T-cell (primary cell): ENCODE measurements at regions not wholly inside any gene's neighbourhood (a gene's known extent, or its start where the extent isn't known, plus 50 kb on each side); places are given as distances from the start of the nearest gene placed in this dataset.

Experiments
- ATAC-seq, 4 experiments: fragments of 200-7000 bp in 3 of 4; fragments of 150-1000 bp in 1 of 4; cut with Tn5 transposase; replicated peaks in 1 of 4; 1 replicate in 3 of 4; 2 replicates in 1 of 4; pipeline ENCODE4 v1.10.0; 2021; ENCODE audit warnings: moderate library complexity in 3 of 4, mild to moderate bottlenecking in 2 of 4, moderate number of reproducible peaks in 1 of 4
- CTCF ChIA-PET, 2 donors: fragments of 300-600 bp; sonication (Branson Sonifier 250); formaldehyde crosslinking; loops; one replicate each; lab custom pipeline; 2022; ENCODE audit warnings: antibody characterized with exemption in 2 of 2; lab: Charles Lee
- POLR2A ChIA-PET, 2 donors: fragments of 300-600 bp; sonication (Branson Sonifier 250); formaldehyde crosslinking; loops; one replicate each; lab custom pipeline; 2022; ENCODE audit warnings: antibody characterized with exemption in 2 of 2; lab: Charles Lee
- DNase-seq, 35 experiments: peaks; one replicate each; pipeline versions ENCODE4 v3.0.0 to v3.0.0-alpha.2; 2013 to 2023
- H3K27ac ChIP-seq: one replicate; pipeline ENCODE4 v1.5.1; 2013; ENCODE audit warnings: low read length
- H3K27me3 ChIP-seq, 2 experiments: replicated peaks in 1 of 2; 1 replicate in 1 of 2; 2 replicates in 1 of 2; pipeline versions ENCODE4 v1.6.1 to v1.7.0; 2013; ENCODE audit warnings: low read length in 1 of 2, mixed read lengths in 1 of 2; ENCODE audit not compliant: control insufficient read depth in 2 of 2, insufficient read depth in 2 of 2; ENCODE audit errors: extremely low read depth in 1 of 2
- H3K36me3 ChIP-seq, 2 donors: 1 replicate in 1 of 2; 2 replicates in 1 of 2; pipeline versions ENCODE4 v1.6.1 to v1.7.0; 2013; ENCODE audit warnings: low read length in 1 of 2; ENCODE audit not compliant: control insufficient read depth in 2 of 2, insufficient read depth in 1 of 2; ENCODE audit errors: extremely low read depth in 1 of 2
- H3K4me1 ChIP-seq, 2 experiments: 1 replicate in 1 of 2; 2 replicates in 1 of 2; pipeline versions ENCODE4 v1.6.1 to v1.7.0; 2013; ENCODE audit warnings: low read length in 2 of 2, mixed read lengths in 1 of 2; ENCODE audit not compliant: insufficient read depth in 2 of 2, control insufficient read depth in 1 of 2; ENCODE audit errors: extremely low read depth in 1 of 2
- H3K4me3 ChIP-seq, 2 donors: 1 replicate in 1 of 2; 2 replicates in 1 of 2; pipeline versions ENCODE4 v1.5.1 to v1.7.0; 2013; ENCODE audit warnings: mild to moderate bottlenecking in 2 of 2, low read length in 1 of 2, moderate library complexity in 1 of 2; ENCODE audit not compliant: control insufficient read depth in 1 of 2; ENCODE audit errors: extremely low read depth in 1 of 2
- H3K9me3 ChIP-seq: 2 replicates; pipeline ENCODE4 v1.7.0; 2013
- H3K27ac Mint-ChIP-seq, 2 donors: one replicate each; pipeline ENCODE4 v1.8.0; 2020 to 2021; ENCODE audit warnings: mild to moderate bottlenecking in 2 of 2, mixed read lengths in 2 of 2
- H3K27me3 Mint-ChIP-seq, 2 donors: one replicate each; pipeline ENCODE4 v1.8.0; 2021 to 2022; ENCODE audit warnings: mixed read lengths in 2 of 2
- H3K36me3 Mint-ChIP-seq: one replicate; pipeline ENCODE4 v1.8.0; 2021; ENCODE audit warnings: mixed read lengths
- H3K4me1 Mint-ChIP-seq, 3 donors: one replicate each; pipeline ENCODE4 v1.8.0; 2020 to 2022; ENCODE audit warnings: mixed read lengths in 3 of 3, mild to moderate bottlenecking in 1 of 3
- H3K4me3 Mint-ChIP-seq, 3 donors: one replicate each; pipeline ENCODE4 v1.8.0; 2020 to 2022; ENCODE audit warnings: mild to moderate bottlenecking in 3 of 3, mixed read lengths in 3 of 3, moderate library complexity in 3 of 3
- H3K9me3 Mint-ChIP-seq, 3 donors: one replicate each; pipeline ENCODE4 v1.8.0; 2020 to 2022; ENCODE audit warnings: mixed read lengths in 3 of 3
- WGBS: methylation state at CpG from one replicate; pipeline ENCODE4 v1.1.5; 2013; ENCODE audit warnings: missing lambda C conversion rate; ENCODE audit not compliant: insufficient coverage; 5-methylcytosine and 5-hydroxymethylcytosine counted together

DNA sequence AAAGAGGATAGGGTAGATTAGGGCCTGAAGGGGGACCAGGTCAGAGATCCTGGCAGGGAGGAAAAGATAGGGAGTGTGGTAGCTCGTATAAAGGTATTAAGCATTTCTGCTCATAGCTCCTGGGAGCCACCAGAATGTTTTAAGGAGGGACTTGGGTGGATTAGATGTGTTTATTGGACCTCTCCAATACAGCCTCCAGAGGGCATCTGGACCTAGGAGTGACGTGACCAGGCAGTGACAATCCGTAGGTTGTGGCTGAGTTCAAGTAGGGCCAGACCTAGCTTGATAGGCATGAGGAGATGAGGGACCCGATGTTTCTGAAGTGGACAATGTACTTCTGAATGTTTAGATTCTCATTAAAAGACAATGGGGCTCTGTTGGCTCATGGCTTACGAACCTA, 435.2 kb downstream of the MCTP2 start:
- POLR2A ChIA-PET: no interaction called here
- H3K4me1 Mint-ChIP-seq: no peaks in the 10 kb centered on the region
- DNase-seq (no peak), ATAC-seq (no peak)
- Histone ChIP-seq H3K4me1 (no peaks in the 10 kb centered on the region), H3K27ac (no peak overlapping the region), H3K27me3 (peaks cover 4 to 5% of the 10 kb centered on the region in 2 experiments), H3K9me3 (no peaks in the 10 kb centered on the region), H3K4me3 (no peak overlapping the region), H3K36me3 (no peaks in the 10 kb centered on the region)
- no peak overlapping the region for H3K4me3 Mint-ChIP-seq
- H3K27me3 Mint-ChIP-seq: peaks cover 29 to 52% of the 10 kb centered on the region in 2 donors
- CTCF ChIA-PET: no interaction called here
- no peaks in the 10 kb centered on the region for H3K9me3 Mint-ChIP-seq
- H3K36me3 Mint-ChIP-seq: no peaks in the 10 kb centered on the region
- 57% methylated on average over 4 of the region's 5 CpGs for WGBS
- no peak overlapping the region for H3K27ac Mint-ChIP-seq

GRCh38 chr15:94667109-94667508, 435.7 kb downstream of the MCTP2 start:
- H3K4me1 ChIP-seq: no peaks in the 10 kb centered on the region
- no peak overlapping the region for H3K4me3 Mint-ChIP-seq
- no peaks in the 10 kb centered on the region for H3K9me3 Mint-ChIP-seq
- no peaks in the 10 kb centered on the region for H3K36me3 ChIP-seq
- H3K27me3 Mint-ChIP-seq: peaks cover 29 to 52% of the 10 kb centered on the region in 2 donors
- H3K4me3 ChIP-seq: no peak overlapping the region
- WGBS: 56% methylated on average over 5 of the region's 5 CpGs
- no peaks in the 10 kb centered on the region for H3K4me1 Mint-ChIP-seq
- H3K27ac Mint-ChIP-seq: no peak overlapping the region
- DNase-seq: no peak
- no peaks in the 10 kb centered on the region for H3K9me3 ChIP-seq
- no peak overlapping the region for H3K27ac ChIP-seq
- no peaks in the 10 kb centered on the region for H3K36me3 Mint-ChIP-seq
- no peak for ATAC-seq
- ChIA-PET POLR2A (no interaction called here), CTCF (no interaction called here)
- peaks cover 4 to 5% of the 10 kb centered on the region in 2 experiments for H3K27me3 ChIP-seq

GRCh38 chr15:94670438-94671034, 439.2 kb downstream of the MCTP2 start:
- ChIA-PET CTCF (interaction anchor here in 1 of 2 donors (0.6 kb wide), 1 partner anchor 607 kb away, joined by 4 read pairs; no protein-coding TSS in a partner anchor), POLR2A (no interaction called here)
- Histone ChIP-seq H3K4me3 (no peak overlapping the region), H3K36me3 (no peaks in the 10 kb centered on the region), H3K27ac (no peak overlapping the region), H3K27me3 (peaks cover 4 to 11% of the 10 kb centered on the region in 2 experiments), H3K9me3 (no peaks in the 10 kb centered on the region), H3K4me1 (no peaks in the 10 kb centered on the region)
- no peaks in the 10 kb centered on the region for H3K9me3 Mint-ChIP-seq
- peaks cover 21 to 34% of the 10 kb centered on the region in 2 donors for H3K27me3 Mint-ChIP-seq
- H3K27ac Mint-ChIP-seq: no peak overlapping the region
- no peaks in the 10 kb centered on the region for H3K36me3 Mint-ChIP-seq
- no CpG with 5 or more reads among the region's 3 CpGs for WGBS
- DNase-seq (peak in 1 of 35 experiments; percentile 40), ATAC-seq (no peak)
- no peak overlapping the region for H3K4me3 Mint-ChIP-seq
- H3K4me1 Mint-ChIP-seq: no peaks in the 10 kb centered on the region

DNA sequence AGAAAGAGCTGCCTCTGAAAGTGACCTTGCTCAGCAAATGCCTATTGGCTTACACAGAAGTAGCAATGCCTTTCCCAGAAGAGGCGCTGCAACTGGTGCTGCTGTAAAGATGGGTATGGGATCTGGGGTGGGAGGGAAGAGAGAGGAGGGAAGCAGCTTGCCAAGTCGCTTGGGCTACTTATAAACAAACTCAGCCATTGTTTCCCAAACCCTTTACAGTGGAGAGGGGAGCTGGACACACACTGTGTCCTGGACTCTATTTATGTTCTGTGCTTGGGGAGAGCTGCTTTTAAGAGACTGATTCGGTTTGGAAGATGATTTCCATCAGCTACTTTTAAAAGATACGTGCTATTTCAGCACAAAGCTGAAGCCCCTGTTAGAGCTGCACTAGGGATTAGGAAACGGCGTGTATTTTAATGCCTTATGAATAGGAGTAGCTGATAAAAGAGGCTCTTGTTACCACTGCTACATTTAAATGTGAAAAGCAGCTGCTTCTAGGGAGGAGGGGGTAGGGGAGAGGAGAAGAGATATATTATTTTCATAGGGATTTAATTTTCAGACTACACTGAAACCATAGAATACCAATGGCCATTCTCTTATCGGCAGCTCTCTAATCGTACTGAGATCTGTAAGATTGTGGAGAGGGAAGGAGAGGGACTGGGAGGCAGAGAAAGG, 440.6 kb downstream of the MCTP2 start:
- Histone ChIP-seq H3K4me3 (no peak overlapping the region), H3K36me3 (no peaks in the 10 kb centered on the region), H3K27ac (no peak overlapping the region), H3K27me3 (peaks cover 0 to 11% of the 10 kb centered on the region in 2 experiments), H3K9me3 (no peaks in the 10 kb centered on the region), H3K4me1 (no peaks in the 10 kb centered on the region)
- no peaks in the 10 kb centered on the region for H3K9me3 Mint-ChIP-seq
- H3K27ac Mint-ChIP-seq: no peak overlapping the region
- H3K36me3 Mint-ChIP-seq: no peaks in the 10 kb centered on the region
- ChIA-PET POLR2A (no interaction called here), CTCF (no interaction called here)
- ATAC-seq (no peak), DNase-seq (no peak)
- WGBS: no CpG with 5 or more reads among the region's 8 CpGs
- H3K4me1 Mint-ChIP-seq: no peaks in the 10 kb centered on the region
- H3K27me3 Mint-ChIP-seq: peaks cover 16 to 29% of the 10 kb centered on the region in 2 donors
- H3K4me3 Mint-ChIP-seq: no peak overlapping the region

GRCh38 chr15:94673801-94674200, 442.4 kb downstream of the MCTP2 start:
- H3K27ac ChIP-seq: no peak overlapping the region
- peaks cover 0 to 6% of the 10 kb centered on the region in 2 experiments for H3K27me3 ChIP-seq
- no peaks in the 10 kb centered on the region for H3K4me1 ChIP-seq
- H3K36me3 Mint-ChIP-seq: no peaks in the 10 kb centered on the region
- no peak overlapping the region for H3K27ac Mint-ChIP-seq
- no peaks in the 10 kb centered on the region for H3K36me3 ChIP-seq
- ATAC-seq: no peak
- H3K9me3 Mint-ChIP-seq: no peaks in the 10 kb centered on the region
- peaks cover 10 to 21% of the 10 kb centered on the region in 2 donors for H3K27me3 Mint-ChIP-seq
- ChIA-PET CTCF (interaction anchor here in 1 of 2 donors (0.6 kb wide), 1 partner anchor 516 kb away, joined by 5 read pairs; no protein-coding TSS in a partner anchor), POLR2A (no interaction called here)
- H3K4me3 ChIP-seq: no peak overlapping the region
- no peaks in the 10 kb centered on the region for H3K9me3 ChIP-seq
- WGBS: 56% methylated on average over 5 of the region's 9 CpGs
- no peak overlapping the region for H3K4me3 Mint-ChIP-seq
- no peaks in the 10 kb centered on the region for H3K4me1 Mint-ChIP-seq
- no peak for DNase-seq

GRCh38 chr15:94674296-94674695, 442.9 kb downstream of the MCTP2 start:
- ChIA-PET POLR2A (no interaction called here), CTCF (interaction anchor here in 1 of 2 donors (0.6 kb wide), 2 partner anchors 14 to 516 kb away, joined by 5 to 8 read pairs; no protein-coding TSS in a partner anchor)
- peaks cover 8 to 20% of the 10 kb centered on the region in 2 donors for H3K27me3 Mint-ChIP-seq
- 78% methylated on average over 7 of the region's 10 CpGs for WGBS
- no peaks in the 10 kb centered on the region for H3K9me3 Mint-ChIP-seq
- no peak overlapping the region for H3K4me3 Mint-ChIP-seq
- Histone ChIP-seq H3K36me3 (no peaks in the 10 kb centered on the region), H3K4me1 (no peaks in the 10 kb centered on the region), H3K27ac (no peak overlapping the region), H3K9me3 (no peaks in the 10 kb centered on the region), H3K27me3 (peaks cover 0 to 6% of the 10 kb centered on the region in 2 experiments), H3K4me3 (no peak overlapping the region)
- ATAC-seq (no peak), DNase-seq (no peak)
- H3K27ac Mint-ChIP-seq: no peak overlapping the region
- H3K36me3 Mint-ChIP-seq: no peaks in the 10 kb centered on the region
- no peaks in the 10 kb centered on the region for H3K4me1 Mint-ChIP-seq
